OCI-LY3 (cell line): ENCODE measurements at regions not wholly inside any gene's neighbourhood (a gene's known extent, or its start where the extent isn't known, plus 50 kb on each side); places are given as distances from the start of the nearest gene placed in this dataset.

Source experiments
- EZH2phosphoT487 ChIP-seq: fragments of 200-600 bp; shearing (Covaris generic); IDR thresholded peaks from 2 replicates; pipeline ENCODE4 v1.6.1; 2018; ENCODE audit warnings: antibody characterized with exemption, mixed run types, low read depth
- TF ChIP-seq, protein P1 (sequence below): fragments of 200-600, 300-600 bp; sonication (generic); IDR thresholded peaks from 2 replicates; pipeline ENCODE4 v1.5.1; 2014; ENCODE audit warnings: antibody characterized with exemption, low read length, low read depth

DNA sequence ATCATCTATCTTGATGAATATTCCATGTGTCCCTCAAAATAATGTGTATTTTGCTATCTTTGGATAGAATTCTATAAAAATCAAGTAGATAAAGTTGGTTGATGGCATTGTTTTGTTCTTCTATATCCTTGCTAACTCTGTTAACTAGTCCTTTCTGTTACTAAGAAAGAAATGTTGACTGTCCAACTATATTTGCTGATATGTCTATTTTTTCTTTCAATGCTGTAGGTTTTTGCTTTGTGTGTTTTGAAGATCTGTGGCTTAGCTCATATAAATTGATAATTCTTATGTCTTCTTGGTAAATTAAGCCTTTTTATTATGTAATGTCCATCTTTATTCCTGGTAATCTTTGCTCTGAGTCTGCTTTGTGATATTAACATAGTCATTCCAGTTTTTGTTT, 70.9 kb downstream of the SUCNR1 start:
- TF ChIP-seq, protein P1, sequence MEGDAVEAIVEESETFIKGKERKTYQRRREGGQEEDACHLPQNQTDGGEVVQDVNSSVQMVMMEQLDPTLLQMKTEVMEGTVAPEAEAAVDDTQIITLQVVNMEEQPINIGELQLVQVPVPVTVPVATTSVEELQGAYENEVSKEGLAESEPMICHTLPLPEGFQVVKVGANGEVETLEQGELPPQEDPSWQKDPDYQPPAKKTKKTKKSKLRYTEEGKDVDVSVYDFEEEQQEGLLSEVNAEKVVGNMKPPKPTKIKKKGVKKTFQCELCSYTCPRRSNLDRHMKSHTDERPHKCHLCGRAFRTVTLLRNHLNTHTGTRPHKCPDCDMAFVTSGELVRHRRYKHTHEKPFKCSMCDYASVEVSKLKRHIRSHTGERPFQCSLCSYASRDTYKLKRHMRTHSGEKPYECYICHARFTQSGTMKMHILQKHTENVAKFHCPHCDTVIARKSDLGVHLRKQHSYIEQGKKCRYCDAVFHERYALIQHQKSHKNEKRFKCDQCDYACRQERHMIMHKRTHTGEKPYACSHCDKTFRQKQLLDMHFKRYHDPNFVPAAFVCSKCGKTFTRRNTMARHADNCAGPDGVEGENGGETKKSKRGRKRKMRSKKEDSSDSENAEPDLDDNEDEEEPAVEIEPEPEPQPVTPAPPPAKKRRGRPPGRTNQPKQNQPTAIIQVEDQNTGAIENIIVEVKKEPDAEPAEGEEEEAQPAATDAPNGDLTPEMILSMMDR = no peak
- no peak for TF ChIP-seq EZH2phosphoT487
